GM18861 (cell line): ENCODE measurements at regions not wholly inside any gene's neighbourhood (a gene's known extent, or its start where the extent isn't known, plus 50 kb on each side); places are given as distances from the start of the nearest gene placed in this dataset.
A peak's percentile ranks its signal among the peaks of the same experiment; 100 is the strongest.

Experiments
- ATAC-seq: cut with Tn5 transposase; IDR thresholded peaks from one replicate; pipeline ENCODE4 v1.9.1; 2021; ENCODE audit not compliant: unreplicated experiment

- ATAC-seq: no peak
These were observed 67.1 kb upstream of the SPIN2A start for GRCh38 chrX:57204306-57204705.

- no peak for ATAC-seq
These were observed 74.6 kb upstream of the FAAH2 start for GRCh38 chrX:57211906-57212305.

GRCh38 chrX:57227691-57228090 lies 58.8 kb upstream of the FAAH2 start:
- no peak for ATAC-seq

- peak; percentile 86 for ATAC-seq
These were observed 53.7 kb upstream of the FAAH2 start for GRCh38 chrX:57232658-57233360.
